HEK293T (cell line): ENCODE measurements at regions not wholly inside any gene's neighbourhood (a gene's known extent, or its start where the extent isn't known, plus 50 kb on each side); places are given as distances from the start of the nearest gene placed in this dataset.

Source experiments
- CTCF ChIA-PET: fragments of 350-600 bp; formaldehyde crosslinking; extraction: SDS; loops from one replicate; lab custom pipeline; 2021; ENCODE audit warnings: antibody characterized with exemption, inconsistent platforms; lab: Yijun Ruan, JAX
- POLR2A ChIA-PET: fragments of 350-600 bp; formaldehyde crosslinking; extraction: SDS; loops from one replicate; lab custom pipeline; 2020; ENCODE audit warnings: antibody characterized with exemption, inconsistent platforms; lab: Yijun Ruan, JAX
- DNase-seq: peaks from one replicate; pipeline ENCODE4 v3.0.0; 2012; ENCODE audit warnings: mixed read lengths; ENCODE audit errors: extremely low spot score
- ARNT ChIP-seq: fragments of 450-650 bp; IDR thresholded peaks from 2 replicates; pipeline ENCODE4 v1.6.1; 2017; ENCODE audit warnings: mild to moderate bottlenecking
- BHLHE40 ChIP-seq: fragments of 450-650 bp; IDR thresholded peaks from 2 replicates; pipeline ENCODE4 v1.6.1; 2016; ENCODE audit warnings: mild to moderate bottlenecking, moderate library complexity, borderline replicate concordance
- CTBP1 ChIP-seq: fragments of 450-650 bp; IDR thresholded peaks from 2 replicates; pipeline ENCODE4 v1.6.1; 2016; ENCODE audit warnings: borderline replicate concordance
- ELF4 ChIP-seq: fragments of 450-650 bp; IDR thresholded peaks from 2 replicates; pipeline ENCODE4 v1.6.1; 2017; ENCODE audit warnings: antibody characterized with exemption
- FOXA1 ChIP-seq: fragments of 450-650 bp; IDR thresholded peaks from 2 replicates; pipeline ENCODE4 v1.6.1; 2016; ENCODE audit warnings: mild to moderate bottlenecking
- FOXK2 ChIP-seq: fragments of 450-650 bp; IDR thresholded peaks from 2 replicates; pipeline ENCODE4 v1.6.1; 2016; ENCODE audit warnings: mild to moderate bottlenecking
- FOXM1 ChIP-seq: fragments of 450-650 bp; IDR thresholded peaks from 2 replicates; pipeline ENCODE4 v1.6.1; 2017; ENCODE audit warnings: mild to moderate bottlenecking, borderline replicate concordance
- HDGF ChIP-seq: fragments of 450-650 bp; IDR thresholded peaks from 2 replicates; pipeline ENCODE4 v1.6.1; 2017; ENCODE audit warnings: antibody characterized with exemption, borderline replicate concordance
- L3MBTL2 ChIP-seq: fragments of 450-650 bp; conservative IDR thresholded peaks from 2 replicates; pipeline ENCODE4 v1.6.1; 2016; ENCODE audit warnings: mild to moderate bottlenecking
- LEF1 ChIP-seq: fragments of 450-650 bp; IDR thresholded peaks from 2 replicates; pipeline ENCODE4 v1.6.1; 2017; ENCODE audit warnings: mild to moderate bottlenecking, borderline replicate concordance
- NFRKB ChIP-seq: fragments of 450-650 bp; IDR thresholded peaks from 2 replicates; pipeline ENCODE4 v1.6.1; 2016; ENCODE audit warnings: mild to moderate bottlenecking, moderate library complexity
- SP1 ChIP-seq: fragments of 450-650 bp; IDR thresholded peaks from 2 replicates; pipeline ENCODE4 v1.6.1; 2017
- SUZ12 ChIP-seq: fragments of 450-650 bp; IDR thresholded peaks from 2 replicates; pipeline ENCODE4 v1.6.1; 2016; ENCODE audit warnings: mild to moderate bottlenecking
- TARDBP ChIP-seq: fragments of 450-650 bp; IDR thresholded peaks from 2 replicates; pipeline ENCODE4 v1.6.1; 2016
- ZNF384 ChIP-seq: fragments of 450-650 bp; IDR thresholded peaks from 2 replicates; pipeline ENCODE4 v1.6.1; 2016
- TF ChIP-seq, protein P1 (sequence below): fragments of 450-650 bp; IDR thresholded peaks from 2 replicates; pipeline ENCODE4 v1.6.1; 2016

DNA sequence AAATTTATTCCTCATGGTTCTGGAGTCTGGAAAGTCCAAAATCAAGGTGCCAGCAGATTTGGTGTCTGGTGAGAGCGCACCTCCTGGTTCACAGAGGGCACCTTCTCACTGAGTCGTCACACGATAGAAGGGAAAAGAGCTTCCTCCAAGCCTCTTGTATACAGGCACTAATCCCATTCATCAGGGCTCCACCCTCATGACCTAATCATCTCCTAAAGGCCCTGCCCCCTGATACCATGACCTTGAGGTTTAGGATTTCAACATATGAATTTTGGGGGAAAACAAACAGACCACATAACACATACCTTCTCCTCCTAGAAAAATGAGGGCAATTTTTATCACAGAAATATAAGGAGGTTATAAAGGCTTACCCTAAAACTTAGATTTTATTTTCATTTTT lies 88.0 kb upstream of the NFIA start:
- POLR2A ChIA-PET: no interaction called here
- TF ChIP-seq CTBP1 (no peak), L3MBTL2 (no peak), TARDBP (no peak), NFRKB (no peak)
- DNase-seq: no peak
- CTCF ChIA-PET: no interaction called here

DNA sequence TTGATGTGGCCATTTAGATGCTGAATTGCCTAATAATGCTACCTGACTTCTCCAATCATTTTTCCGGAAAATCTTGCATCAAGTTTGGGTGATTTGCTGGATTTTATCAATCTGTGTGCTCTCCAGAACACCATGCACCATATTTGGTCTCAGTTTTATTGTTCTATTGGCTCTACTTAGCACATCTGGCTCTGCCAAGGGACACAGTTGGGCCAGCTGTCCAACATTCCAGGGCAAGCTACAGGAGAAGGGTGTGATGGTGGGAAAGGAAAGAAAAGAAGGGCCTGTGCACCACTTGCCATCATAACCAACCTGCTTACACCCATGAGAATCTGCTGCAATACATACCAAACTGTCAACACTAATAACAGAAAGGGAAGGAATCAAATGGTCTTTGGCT lies 90.2 kb upstream of the NFIA start:
- ChIA-PET CTCF (no interaction called here), POLR2A (no interaction called here)
- no peak for DNase-seq
- no peak for TF ChIP-seq FOXM1
- TF ChIP-seq TARDBP: no peak
- TF ChIP-seq NFRKB: no peak
- TF ChIP-seq FOXK2: no peak
- no peak for TF ChIP-seq CTBP1
- TF ChIP-seq, protein P1, sequence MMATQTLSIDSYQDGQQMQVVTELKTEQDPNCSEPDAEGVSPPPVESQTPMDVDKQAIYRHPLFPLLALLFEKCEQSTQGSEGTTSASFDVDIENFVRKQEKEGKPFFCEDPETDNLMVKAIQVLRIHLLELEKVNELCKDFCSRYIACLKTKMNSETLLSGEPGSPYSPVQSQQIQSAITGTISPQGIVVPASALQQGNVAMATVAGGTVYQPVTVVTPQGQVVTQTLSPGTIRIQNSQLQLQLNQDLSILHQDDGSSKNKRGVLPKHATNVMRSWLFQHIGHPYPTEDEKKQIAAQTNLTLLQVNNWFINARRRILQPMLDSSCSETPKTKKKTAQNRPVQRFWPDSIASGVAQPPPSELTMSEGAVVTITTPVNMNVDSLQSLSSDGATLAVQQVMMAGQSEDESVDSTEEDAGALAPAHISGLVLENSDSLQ: no peak
- TF ChIP-seq HDGF: no peak
- no peak for TF ChIP-seq BHLHE40
- TF ChIP-seq ARNT: no peak
- TF ChIP-seq L3MBTL2: no peak
- TF ChIP-seq LEF1: no peak
- no peak for TF ChIP-seq ZNF384
- no peak for TF ChIP-seq SP1
- TF ChIP-seq SUZ12: no peak
- no peak for TF ChIP-seq ELF4
- TF ChIP-seq FOXA1: no peak

DNA sequence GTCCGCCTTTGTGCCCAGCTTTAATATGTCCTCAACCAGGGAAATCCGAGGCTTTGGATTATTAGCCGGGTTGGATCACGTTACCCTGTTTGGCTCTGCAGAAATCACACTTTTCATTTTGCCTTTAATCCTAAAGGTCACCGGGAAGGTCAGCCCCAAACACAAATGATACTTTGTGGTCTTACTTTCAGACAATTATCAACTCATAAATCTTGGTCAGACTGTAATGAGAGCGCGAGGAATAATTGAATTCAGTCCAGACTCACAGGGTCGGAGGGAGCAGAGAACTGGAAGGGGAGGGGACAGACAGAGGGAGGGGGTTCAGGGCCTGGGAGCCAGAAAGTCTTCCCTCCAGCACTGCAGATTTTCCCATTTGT lies 91.7 kb upstream of the NFIA start:
- POLR2A ChIA-PET: no interaction called here
- no peak for DNase-seq
- CTCF ChIA-PET: interaction anchor here (0.6 to 2.7 kb wide), 3 partner anchors 8 to 52 kb away, joined by 4 to 16 read pairs (median 5); no protein-coding TSS in a partner anchor
- TF ChIP-seq FOXM1 (no peak), SP1 (no peak)
- TF ChIP-seq, protein P1: peak; percentile 82

DNA sequence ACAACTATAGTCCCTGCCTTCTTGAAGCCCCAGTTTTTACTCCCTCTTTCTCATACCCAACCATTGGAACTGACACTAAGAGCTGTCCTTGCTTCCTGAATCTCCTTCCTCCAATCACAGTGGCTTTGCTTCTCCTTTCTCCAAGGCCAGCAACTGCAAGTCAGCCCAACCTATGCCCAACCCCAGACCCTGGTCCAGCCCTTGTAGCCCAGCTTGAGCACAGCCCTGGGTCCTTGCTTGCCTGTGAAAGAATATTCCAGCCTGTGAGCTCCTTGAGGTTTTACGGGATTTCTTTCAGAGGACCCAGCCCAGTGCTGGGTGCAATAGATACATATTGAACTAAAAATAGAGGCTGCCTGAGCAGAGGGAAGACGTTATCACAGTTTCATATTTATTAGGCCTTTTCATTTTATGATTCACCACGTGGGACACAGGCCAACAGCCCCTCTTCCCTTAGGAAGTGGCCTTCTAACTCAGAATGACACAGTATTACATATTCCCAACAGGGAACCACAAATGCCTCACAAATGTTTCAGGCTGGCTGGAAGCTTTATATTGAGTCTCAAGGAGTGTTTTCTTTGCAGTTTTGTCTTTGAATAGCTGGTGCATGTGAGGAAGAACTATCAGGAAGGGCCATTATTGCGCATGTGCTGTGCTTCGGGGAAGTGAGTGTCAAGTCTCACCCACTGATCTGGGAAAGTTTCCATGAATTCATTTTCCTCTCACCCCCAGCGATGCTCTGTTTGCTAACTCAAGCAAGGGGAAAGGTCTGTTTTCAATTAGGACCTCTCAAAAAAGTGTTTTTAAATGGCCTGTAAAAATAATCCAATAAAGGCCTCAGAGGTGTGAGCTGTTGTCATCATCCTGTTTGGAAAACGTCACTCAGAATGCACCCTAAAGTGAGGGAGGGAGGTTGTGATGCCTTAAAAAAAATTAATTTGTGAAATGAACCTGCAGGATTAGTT lies 92.3 kb upstream of the NFIA start:
- no peak for DNase-seq
- peak; percentile 56 for TF ChIP-seq L3MBTL2
- TF ChIP-seq LEF1: no peak
- no peak for TF ChIP-seq TARDBP
- CTCF ChIA-PET: interaction anchor here (0.6 to 2.7 kb wide), 5 partner anchors 8 to 863 kb away, joined by 3 to 16 read pairs (median 4); no protein-coding TSS in a partner anchor
- POLR2A ChIA-PET: no interaction called here

DNA sequence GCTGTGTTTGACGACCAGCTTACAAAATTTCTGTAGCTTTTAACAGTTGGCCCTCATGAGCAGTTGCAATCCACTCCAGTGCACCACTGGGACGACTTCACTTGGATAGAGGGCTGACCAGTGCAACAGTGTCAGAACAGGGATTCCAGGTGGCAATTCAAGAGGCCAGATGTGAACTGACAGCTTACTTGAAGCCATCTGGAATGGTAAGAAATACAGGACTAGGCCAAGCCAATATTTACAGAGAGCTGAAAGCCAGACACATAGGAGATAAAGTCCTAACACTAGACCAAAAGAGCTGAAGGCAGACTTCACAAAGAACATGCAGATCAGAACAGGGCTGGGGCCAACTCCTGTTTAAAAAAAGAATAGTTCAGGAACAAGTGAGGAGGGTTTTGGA lies 93.5 kb upstream of the NFIA start:
- ChIA-PET CTCF (interaction anchor here (0.5 to 2.7 kb wide), 3 partner anchors 10 to 864 kb away, joined by 3 to 16 read pairs (median 3); no protein-coding TSS in a partner anchor), POLR2A (no interaction called here)
- DNase-seq: no peak
- TF ChIP-seq BHLHE40 (no peak), L3MBTL2 (no peak), HDGF (no peak), CTBP1 (no peak), SUZ12 (no peak), NFRKB (no peak), FOXK2 (no peak), FOXM1 (no peak), ARNT (no peak), TARDBP (no peak), LEF1 (no peak), SP1 (no peak)

DNA sequence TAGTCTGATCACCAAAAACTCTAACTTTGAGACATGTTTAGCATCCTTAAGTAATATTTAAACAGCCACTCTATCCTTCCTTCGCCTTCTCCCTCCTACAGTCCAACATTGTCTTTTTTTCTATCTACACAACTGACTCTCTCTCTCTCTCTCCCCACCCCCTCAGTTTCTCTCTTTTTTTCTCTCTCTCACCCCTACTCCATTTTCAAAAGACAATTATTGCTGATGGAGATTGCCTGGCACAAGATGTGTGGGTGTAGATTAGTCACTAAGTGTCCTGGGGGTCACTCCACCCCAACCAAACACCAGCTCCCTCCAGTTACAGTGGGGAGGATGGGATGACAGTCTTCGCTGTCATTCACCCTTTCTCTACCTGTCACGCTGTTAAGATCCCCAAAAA lies 94.5 kb upstream of the NFIA start:
- CTCF ChIA-PET: interaction anchor here (0.9 kb wide), 1 partner anchor 9 kb away, joined by 3 read pairs; no protein-coding TSS in a partner anchor
- POLR2A ChIA-PET: no interaction called here
- TF ChIP-seq ARNT: no peak
- TF ChIP-seq, protein P1: no peak
- TF ChIP-seq BHLHE40: no peak
- no peak for DNase-seq
